Astrocyte of the spinal cord (primary cell): ENCODE measurements at regions not wholly inside any gene's neighbourhood (a gene's known extent, or its start where the extent isn't known, plus 50 kb on each side); places are given as distances from the start of the nearest gene placed in this dataset.

ENCODE experiments used
- DNase-seq: peaks from one replicate; pipeline ENCODE4 v3.0.0; 2011; ENCODE audit warnings: low read depth, low spot score
- H3K4me3 ChIP-seq: 2 replicates; pipeline ENCODE4 v1.5.1; 2011; ENCODE audit warnings: low read depth, mild to moderate bottlenecking, low read length, moderate library complexity
- CTCF ChIP-seq: IDR thresholded peaks from 2 replicates; pipeline ENCODE4 v1.5.1; 2012; ENCODE audit warnings: low read depth, mild to moderate bottlenecking, low read length, inconsistent platforms
- in situ Hi-C: cut with HindIII; loops from 2 replicates; pipeline ENCODE4 v1.10.0; 2017; ENCODE audit warnings: low sequenced_read_pairs

- TF ChIP-seq CTCF = no peak
- H3K4me3 ChIP-seq = no peak overlapping the region
- no peak for DNase-seq
- in situ Hi-C loops = no loop called here
These were observed 91.4 kb upstream of the TUSC7 start for GRCh38 chr3:116618138-116618537.

- H3K4me3 ChIP-seq = no peak overlapping the region
- TF ChIP-seq CTCF = no peak
- in situ Hi-C loops = no loop called here
- DNase-seq = no peak
These were observed 90.6 kb upstream of the TUSC7 start for GRCh38 chr3:116618930-116619329.

- in situ Hi-C loops = no loop called here
- H3K4me3 ChIP-seq = no peak overlapping the region
- no peak for DNase-seq
- no peak for TF ChIP-seq CTCF
These were observed 79.1 kb upstream of the TUSC7 start for GRCh38 chr3:116630494-116630893.

- no peak for TF ChIP-seq CTCF
- no peak for DNase-seq
- no peak overlapping the region for H3K4me3 ChIP-seq
- in situ Hi-C loops = no loop called here
These were observed 69.9 kb upstream of the TUSC7 start for GRCh38 chr3:116639641-116640040.

- TF ChIP-seq CTCF = no peak
These were observed 69.5 kb upstream of the TUSC7 start for GRCh38 chr3:116640109-116640508.

GRCh38 chr3:116643001-116643400 lies 66.6 kb upstream of the TUSC7 start:
- in situ Hi-C loops = no loop called here
- H3K4me3 ChIP-seq = no peak overlapping the region
- no peak for DNase-seq
- no peak for TF ChIP-seq CTCF

More at GRCh38 chr3:116640109-116640508, 69.5 kb upstream of the TUSC7 start:
- DNase-seq = no peak
- in situ Hi-C loops = no loop called here
- no peak overlapping the region for H3K4me3 ChIP-seq

GRCh38 chr3:116647996-116648395 lies 61.6 kb upstream of the TUSC7 start:
- TF ChIP-seq CTCF = no peak
- in situ Hi-C loops = no loop called here
- no peak for DNase-seq
- no peak overlapping the region for H3K4me3 ChIP-seq
